ENCODE measurements at regions not wholly inside any gene's neighbourhood (a gene's known extent, or its start where the extent isn't known, plus 50 kb on each side); places are given as distances from the start of the nearest gene placed in this dataset.
A peak's percentile ranks its signal among the peaks of the same experiment; 100 is the strongest.
"Not testable (repeated sequence)": the region's sequence is repeated elsewhere in the genome, so short reads cannot be mapped to it uniquely, and the experiment has no call there.

GRCh38 chr2:240255811-240256703 lies 115.6 kb upstream of the OTOS start:
- peak; percentile 60 for DNase-seq

DNA sequence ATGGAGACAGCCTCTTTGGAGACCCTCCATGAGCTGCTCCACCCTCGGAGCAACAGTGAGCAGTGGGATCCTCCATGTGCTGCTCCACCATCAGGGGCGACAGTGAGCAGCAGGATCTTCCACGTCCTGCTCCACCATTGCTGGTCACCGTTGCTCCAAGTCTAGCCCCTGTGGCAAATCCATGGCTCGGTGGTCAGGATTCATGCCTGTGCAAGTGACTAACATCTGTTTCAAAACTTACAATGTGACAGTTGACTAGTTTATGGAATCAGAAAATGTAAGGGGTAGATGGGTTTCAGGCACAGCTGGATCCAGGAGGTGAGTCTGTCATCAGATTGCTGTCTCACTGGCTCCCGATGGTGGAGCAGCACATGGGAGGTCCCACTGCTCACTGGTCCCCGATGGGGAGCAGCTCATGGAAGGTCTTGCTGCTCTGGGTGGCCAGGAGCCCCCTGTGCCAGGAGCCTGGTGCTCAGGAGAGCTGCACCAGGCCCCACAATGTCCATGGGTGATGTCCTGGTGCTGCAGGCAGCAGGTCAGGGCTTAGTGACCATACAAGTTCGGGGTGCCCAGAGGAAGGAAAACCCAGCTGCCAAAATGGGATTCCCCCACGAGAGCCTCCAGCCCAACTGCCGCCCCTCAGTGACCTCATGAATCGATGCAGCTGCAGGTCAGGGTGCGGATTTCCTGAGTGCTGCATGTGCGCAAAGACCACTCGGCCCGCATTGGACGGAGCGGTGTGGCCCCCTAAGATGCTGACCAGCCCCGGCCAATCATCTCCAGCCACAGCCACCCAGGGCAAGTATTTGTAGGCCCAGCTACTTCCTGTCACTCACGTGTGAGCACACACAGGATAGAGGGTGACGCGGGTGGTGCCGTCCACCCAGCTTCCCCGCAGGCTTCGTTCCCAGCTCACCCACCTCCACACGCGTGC lies 116.5 kb upstream of the OTOS start:
- DNase-seq, result no peak

GRCh38 chr2:240257940-240258580 lies 117.6 kb upstream of the OTOS start:
- no peak for DNase-seq

- no peak for DNase-seq
These were observed 118.2 kb upstream of the OTOS start for GRCh38 chr2:240258685-240259084.

DNA sequence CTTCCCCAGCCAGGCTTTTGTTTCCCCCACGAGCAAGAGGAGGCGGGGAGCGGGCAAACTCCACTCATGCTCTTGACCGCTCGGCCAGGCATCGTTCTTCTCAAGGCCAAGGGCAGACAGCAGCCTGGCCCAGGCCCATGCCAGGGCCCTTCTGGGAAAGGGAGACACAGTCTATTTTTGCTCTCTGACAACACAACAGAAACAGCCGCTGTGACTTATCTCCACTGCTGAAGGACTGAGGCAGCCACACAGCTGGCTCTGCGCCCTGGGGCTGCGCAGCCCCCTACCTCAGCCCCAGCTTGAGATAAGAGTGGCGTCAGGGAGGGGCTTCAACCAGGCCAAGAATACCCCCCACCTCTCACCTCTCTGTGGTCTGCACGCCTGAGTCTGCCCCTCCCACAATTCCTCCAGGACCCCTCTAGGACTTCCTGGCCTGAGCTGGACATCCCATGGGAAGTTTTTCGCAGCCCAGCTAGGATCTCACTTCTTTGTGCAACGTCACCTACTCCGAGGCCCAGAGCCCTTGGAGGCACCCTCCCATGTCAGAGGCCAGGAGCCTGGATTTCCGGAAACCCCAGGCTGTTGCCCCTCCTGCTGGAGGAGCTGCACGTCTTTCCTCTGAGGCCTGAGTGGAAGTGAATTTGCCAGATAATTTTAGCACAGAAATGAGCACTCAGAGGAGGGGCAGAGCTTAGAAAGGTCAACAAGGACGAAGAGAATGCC lies 118.9 kb upstream of the OTOS start:
- DNase-seq, result peak; percentile 79

DNA sequence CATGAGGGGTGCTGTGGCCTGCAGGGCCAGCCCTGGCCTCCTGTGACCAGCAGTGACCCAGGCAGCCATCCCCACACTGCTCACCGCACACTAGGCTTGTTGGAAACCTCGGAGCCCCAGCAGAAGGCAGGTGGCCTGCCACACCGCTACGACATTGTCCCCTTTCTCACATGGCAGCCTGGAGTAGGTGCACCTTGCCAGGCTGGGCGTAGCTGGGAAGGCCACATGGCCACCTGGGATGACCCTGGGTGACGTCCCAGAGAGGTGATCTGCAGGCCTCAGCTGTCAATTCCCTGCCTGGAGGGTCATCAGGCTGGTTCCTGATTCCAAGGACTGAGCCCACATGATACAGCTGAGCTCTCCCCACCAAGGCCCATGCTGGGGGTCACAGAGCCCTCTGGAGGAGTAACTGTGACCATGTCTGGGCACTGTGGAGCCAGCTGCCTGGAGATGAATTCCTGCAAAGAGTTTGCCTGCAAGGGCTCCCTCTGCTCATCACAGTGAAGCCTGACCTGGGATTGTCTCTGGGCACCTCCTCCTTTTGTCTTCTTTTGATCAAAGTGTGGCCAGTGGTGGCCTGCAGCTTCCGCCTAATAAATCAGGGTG lies 119.6 kb upstream of the OTOS start:
- no peak for DNase-seq

DNA sequence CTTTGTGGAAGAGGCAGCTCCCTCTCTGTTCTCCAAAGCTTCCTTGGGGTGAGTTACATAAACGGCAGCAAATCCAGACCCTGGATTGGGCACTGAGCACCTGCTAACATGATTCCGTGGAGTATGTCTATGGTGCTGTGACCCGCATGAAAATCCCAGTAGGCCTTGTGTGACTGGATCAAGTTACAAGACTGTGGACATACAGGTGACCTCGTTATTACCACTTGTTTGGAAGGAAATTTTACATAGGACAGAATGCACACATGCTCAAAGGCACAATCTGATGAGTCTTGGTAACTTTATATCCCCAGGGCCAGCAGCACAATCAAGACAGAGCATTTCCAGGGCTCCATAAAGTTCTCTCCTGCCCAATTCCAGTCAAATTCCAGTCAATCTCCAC lies 120.2 kb upstream of the OTOS start:
- DNase-seq, result no peak

GRCh38 chr2:240262578-240262977 lies 122.1 kb upstream of the OTOS start:
- not testable (repeated sequence) for DNase-seq

DNA sequence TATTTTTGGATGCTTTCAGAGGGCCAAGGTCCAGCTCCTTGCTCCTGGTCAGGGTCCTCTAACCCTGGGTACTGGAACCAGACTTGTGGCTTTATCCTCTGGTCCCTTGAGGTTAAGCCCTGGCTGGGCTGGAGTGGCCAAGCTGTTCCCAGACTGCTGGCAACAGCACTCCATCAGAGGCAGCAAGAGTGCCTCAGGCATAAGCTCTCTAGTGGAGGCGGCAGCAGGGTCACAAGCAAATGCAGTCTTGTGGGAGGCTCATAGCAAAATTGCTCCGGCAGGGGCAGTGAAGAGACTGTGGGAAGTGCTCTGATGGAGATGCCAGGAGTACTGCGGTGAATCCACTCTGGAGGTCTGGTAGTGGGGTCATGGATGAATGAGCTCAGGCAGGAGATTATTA lies 128.9 kb upstream of the OTOS start:
- no peak for DNase-seq

GRCh38 chr2:240269886-240270285 lies 129.4 kb upstream of the OTOS start:
- no peak for DNase-seq

DNA sequence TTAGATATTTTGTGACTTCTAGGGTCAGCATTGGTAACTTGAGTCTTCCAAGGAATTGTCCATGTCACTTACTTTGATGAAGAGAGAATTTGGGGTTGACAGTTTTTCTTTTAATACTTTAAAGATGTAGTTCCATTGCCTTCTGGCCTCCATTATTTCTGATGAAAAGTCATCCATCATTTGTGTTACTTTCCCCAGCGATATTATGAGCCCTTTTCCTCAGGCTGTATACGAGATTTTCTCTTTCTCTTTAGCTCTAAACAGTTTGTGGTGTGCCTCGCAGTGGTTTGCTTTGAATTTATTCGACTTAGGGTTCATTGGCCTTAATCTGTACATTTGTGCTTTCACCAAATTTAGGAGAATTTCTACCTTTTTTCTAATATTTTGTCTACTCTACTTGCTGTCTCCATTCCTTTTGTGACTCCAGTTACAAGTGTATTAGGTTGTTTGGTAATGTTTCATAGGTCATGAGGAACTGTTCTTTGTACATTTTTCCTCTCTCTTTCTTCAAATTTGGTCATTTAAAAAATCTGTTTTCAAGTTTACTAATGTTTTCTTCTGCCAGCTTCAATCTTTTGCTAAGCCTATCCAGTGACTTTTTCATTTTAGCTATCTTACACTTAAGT lies 131.4 kb upstream of the OTOS start:
- no peak for DNase-seq

- DNase-seq, result no peak
These were observed 134.9 kb upstream of the OTOS start for GRCh38 chr2:240275386-240275785.

- no peak for DNase-seq
These were observed 136.8 kb upstream of the OTOS start for GRCh38 chr2:240277073-240277806.

- DNase-seq, result no peak
These were observed 137.5 kb upstream of the OTOS start for GRCh38 chr2:240277807-240278522.

DNA sequence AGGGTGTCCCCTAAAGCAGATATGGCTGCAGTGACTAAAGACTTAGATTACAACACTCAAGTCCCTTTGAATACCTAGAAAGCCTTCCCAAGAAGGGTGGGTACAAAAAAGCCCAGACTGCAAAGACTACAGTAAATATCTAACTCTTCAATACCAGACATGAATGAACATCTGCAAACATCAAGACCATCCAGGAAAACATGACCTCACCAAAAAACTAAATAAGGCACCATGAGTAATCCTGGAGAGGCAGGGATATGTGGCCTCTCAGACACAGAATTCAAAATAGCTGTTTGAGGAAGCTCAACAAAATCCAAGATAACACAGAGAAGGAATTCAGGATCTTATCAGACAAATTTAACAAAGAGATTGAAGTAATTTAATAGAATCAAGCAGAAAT lies 138.2 kb upstream of the OTOS start:
- DNase-seq, result no peak

- no peak for DNase-seq
These were observed 140.2 kb upstream of the OTOS start for GRCh38 chr2:240280621-240281020.

DNA sequence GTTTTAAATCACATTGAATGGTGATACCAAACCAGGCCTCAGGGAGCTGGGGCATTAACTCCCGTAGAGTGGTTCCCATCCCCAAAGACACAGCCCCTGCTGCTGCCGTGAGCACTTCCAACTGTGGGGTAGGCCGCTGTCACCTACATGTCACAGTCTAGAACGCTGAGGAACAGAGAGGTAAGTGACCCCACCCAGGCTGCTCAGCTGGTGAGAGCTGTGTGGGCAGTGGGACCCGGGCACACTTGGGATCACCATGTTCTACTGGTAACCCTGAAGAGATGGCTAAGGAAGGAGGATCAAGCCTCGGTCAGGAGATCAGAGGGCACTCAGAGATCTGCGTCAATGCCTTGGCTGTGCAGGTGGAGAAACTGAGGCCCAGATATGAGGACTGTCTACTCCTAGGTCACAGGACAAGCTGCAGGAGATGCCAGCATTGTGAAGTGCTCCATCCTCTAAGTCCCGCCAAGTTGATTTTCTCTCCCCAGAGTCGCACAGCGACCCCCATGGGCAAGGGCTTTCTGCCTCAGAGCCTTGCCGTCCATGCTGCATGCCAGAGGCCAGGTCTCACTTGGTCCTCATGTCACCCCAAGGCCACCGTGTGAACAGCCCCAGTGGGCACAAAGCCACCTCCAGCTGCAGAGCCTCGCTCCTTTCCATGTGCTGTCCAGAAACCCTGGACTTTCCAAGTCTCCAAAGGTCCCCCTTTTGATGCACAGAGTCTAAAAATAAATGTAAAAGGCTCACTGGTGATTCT lies 144.2 kb upstream of the OTOS start:
- DNase-seq, result no peak

DNA sequence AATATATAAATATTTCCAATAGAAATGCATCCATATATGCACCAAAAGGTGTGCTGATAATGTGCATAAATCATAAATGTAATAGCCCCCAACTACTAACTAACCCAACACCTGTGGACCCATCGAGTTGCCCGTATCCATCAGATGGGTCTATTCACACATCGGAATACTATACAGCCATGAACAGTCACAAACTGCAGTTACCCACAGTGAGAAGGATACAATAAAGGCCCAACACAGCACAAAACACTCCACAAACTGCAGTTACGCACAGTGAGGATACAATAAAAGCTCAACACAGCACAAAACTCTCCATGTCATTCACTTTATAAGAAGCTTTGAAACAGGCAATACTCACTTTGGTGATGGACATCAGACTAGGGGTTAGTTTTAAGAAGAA lies 145.3 kb upstream of the OTOS start:
- DNase-seq, result no peak

DNA sequence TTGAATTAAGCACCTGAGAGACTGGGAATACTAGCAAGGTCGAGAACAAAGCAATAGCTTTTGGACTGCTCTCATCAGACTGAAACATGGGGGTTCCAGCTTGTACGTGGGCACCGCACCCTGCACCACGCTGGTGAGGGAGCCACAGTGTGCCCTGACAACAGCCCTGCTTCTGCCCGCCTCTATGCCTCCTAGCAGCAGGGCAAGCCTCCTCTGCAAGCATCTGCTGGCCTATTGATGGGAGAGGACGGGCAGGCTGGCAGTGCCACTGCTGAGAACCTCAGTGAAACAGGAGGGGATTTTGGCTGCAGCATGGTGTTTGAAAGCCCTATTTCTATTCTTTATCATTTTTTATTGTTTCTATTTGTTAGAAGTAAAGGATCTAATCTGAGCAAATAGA lies 146.1 kb upstream of the OTOS start:
- DNase-seq, result no peak
